DOHH2 (cell line): ENCODE measurements at regions not wholly inside any gene's neighbourhood (a gene's known extent, or its start where the extent isn't known, plus 50 kb on each side); places are given as distances from the start of the nearest gene placed in this dataset.

ENCODE experiments used
- H3F3A ChIP-seq: fragments of 200-600 bp; sonication (generic), shearing (Covaris generic); 2 replicates; pipeline ENCODE4 v1.6.0; 2016; ENCODE audit warnings: antibody characterized with exemption, mild to moderate bottlenecking; ENCODE audit not compliant: control insufficient read depth, insufficient read depth
- H3K27ac ChIP-seq: fragments of 200-600 bp; sonication (generic); 2 replicates; pipeline ENCODE4 v1.5.1; 2014; ENCODE audit warnings: low read depth, mild to moderate bottlenecking, low read length, moderate library complexity
- H3K27me3 ChIP-seq: fragments of 200-600 bp; sonication (generic); 2 replicates; pipeline ENCODE4 v1.6.1; 2014; ENCODE audit warnings: mild to moderate bottlenecking, low read length, mixed read lengths; ENCODE audit not compliant: control insufficient read depth
- H3K36me3 ChIP-seq: fragments of 200-600 bp; sonication (generic); 2 replicates; pipeline ENCODE4 v1.6.1; 2014; ENCODE audit warnings: mild to moderate bottlenecking, low read length, moderate library complexity, mixed read lengths; ENCODE audit not compliant: control insufficient read depth
- H3K4me1 ChIP-seq: fragments of 200-600 bp; sonication (generic); 2 replicates; pipeline ENCODE4 v1.6.1; 2014; ENCODE audit warnings: mild to moderate bottlenecking, low read length, mixed read lengths; ENCODE audit not compliant: control insufficient read depth
- H3K4me2 ChIP-seq: fragments of 200-600 bp; sonication (generic); 2 replicates; pipeline ENCODE4 v1.6.0; 2014; ENCODE audit warnings: mild to moderate bottlenecking, low read length, moderate library complexity
- H3K4me3 ChIP-seq: fragments of 200-600 bp; sonication (generic); 2 replicates; pipeline ENCODE4 v1.5.1; 2014; ENCODE audit warnings: mild to moderate bottlenecking, low read length, mixed read lengths
- H3K79me2 ChIP-seq: fragments of 200-600 bp; sonication (generic); 2 replicates; pipeline ENCODE4 v1.6.1; 2014; ENCODE audit warnings: mild to moderate bottlenecking, low read length, mixed read lengths; ENCODE audit not compliant: control insufficient read depth
- H3K9me2 ChIP-seq: fragments of 200-600 bp; sonication (generic); replicated peaks from 2 replicates; pipeline ENCODE4 v1.6.1; 2014; ENCODE audit warnings: mild to moderate bottlenecking, low read length, mixed read lengths; ENCODE audit not compliant: control insufficient read depth
- H3K9me3 ChIP-seq: fragments of 200-600 bp; sonication (generic); 2 replicates; pipeline ENCODE4 v1.6.1; 2014; ENCODE audit warnings: antibody characterized with exemption, low read length, mixed read lengths; ENCODE audit not compliant: control insufficient read depth, insufficient read depth
- H4K20me1 ChIP-seq: fragments of 200-600 bp; sonication (generic); 2 replicates; pipeline ENCODE4 v1.6.0; 2014; ENCODE audit warnings: low read depth, mild to moderate bottlenecking, antibody characterized with exemption, low read length, moderate library complexity; ENCODE audit not compliant: control insufficient read depth, insufficient read depth
- EZH2phosphoT487 ChIP-seq: fragments of 200-600 bp; sonication (generic); IDR thresholded peaks from 2 replicates; pipeline ENCODE4 v1.6.1; 2017; ENCODE audit warnings: borderline replicate concordance, mild to moderate bottlenecking, antibody characterized with exemption, low read length, moderate library complexity, mixed read lengths
- TF ChIP-seq, protein P1 (sequence below): fragments of 200-600 bp; sonication (generic); IDR thresholded peaks from one replicate; pipeline ENCODE4 v1.5.1; 2014; ENCODE audit warnings: antibody characterized with exemption, mild to moderate bottlenecking, low read depth, low read length; ENCODE audit not compliant: poor library complexity, severe bottlenecking

DNA sequence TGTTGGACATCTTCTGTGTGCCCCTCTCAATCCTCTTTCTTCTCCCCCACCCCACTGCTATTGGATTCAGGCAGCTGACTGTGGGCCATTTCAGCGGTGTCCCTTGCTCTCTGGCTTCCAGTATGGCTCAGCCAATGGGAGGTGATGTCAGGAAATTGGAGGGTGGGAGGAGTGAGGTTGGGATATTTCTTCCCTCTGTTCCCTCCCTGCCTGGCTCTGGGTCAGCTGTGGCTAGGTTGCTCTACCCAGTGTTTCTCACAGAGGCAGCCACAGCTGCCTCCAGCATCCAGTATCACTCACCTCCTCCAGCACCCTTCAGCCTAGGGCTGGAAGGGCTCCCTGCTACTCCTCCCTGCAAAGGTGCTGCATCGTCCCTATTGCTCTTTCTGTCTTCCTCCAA lies 423.5 kb downstream of the MIAT start:
- no peak for TF ChIP-seq EZH2phosphoT487
- no peaks in the 10 kb centered on the region for H3K79me2 ChIP-seq

DNA sequence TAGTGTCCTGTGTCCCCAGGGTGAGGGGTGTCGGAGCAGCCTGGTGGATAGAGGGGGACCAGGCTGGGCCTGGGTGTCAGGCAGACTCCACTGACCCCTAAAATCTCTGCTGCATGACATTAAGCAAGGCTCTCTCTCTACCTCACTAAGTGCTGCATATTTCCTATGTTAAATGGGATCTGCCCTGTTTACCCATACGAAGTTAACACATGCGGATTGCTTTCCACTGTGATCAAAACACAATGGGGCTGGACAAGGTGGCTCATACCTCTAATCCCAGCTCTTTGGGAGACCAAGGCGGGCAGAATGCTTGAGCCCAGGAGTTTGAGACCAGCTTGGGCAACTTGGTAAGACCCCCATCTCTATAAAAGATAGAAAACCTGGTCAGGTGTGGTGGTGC lies 426.2 kb downstream of the MIAT start:
- Histone ChIP-seq H3K4me2 (no peak overlapping the region), H3K9me3 (no peaks in the 10 kb centered on the region), H3K9me2 (no peaks in the 10 kb centered on the region), H3K4me1 (no peaks in the 10 kb centered on the region), H3K79me2 (no peaks in the 10 kb centered on the region), H3K27ac (no peak overlapping the region), H4K20me1 (no peaks in the 10 kb centered on the region), H3F3A (no peaks in the 10 kb centered on the region), H3K36me3 (no peaks in the 10 kb centered on the region), H3K27me3 (peaks cover 21% of the 10 kb centered on the region; the same call in 1 of the 2 replicates), H3K4me3 (no peak overlapping the region)
- no peak for TF ChIP-seq EZH2phosphoT487
- TF ChIP-seq, protein P1, sequence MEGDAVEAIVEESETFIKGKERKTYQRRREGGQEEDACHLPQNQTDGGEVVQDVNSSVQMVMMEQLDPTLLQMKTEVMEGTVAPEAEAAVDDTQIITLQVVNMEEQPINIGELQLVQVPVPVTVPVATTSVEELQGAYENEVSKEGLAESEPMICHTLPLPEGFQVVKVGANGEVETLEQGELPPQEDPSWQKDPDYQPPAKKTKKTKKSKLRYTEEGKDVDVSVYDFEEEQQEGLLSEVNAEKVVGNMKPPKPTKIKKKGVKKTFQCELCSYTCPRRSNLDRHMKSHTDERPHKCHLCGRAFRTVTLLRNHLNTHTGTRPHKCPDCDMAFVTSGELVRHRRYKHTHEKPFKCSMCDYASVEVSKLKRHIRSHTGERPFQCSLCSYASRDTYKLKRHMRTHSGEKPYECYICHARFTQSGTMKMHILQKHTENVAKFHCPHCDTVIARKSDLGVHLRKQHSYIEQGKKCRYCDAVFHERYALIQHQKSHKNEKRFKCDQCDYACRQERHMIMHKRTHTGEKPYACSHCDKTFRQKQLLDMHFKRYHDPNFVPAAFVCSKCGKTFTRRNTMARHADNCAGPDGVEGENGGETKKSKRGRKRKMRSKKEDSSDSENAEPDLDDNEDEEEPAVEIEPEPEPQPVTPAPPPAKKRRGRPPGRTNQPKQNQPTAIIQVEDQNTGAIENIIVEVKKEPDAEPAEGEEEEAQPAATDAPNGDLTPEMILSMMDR: no peak

More for the DNA sequence above, 423.5 kb downstream of the MIAT start:
- no peaks in the 10 kb centered on the region for H3F3A ChIP-seq
- peaks cover 28% of the 10 kb centered on the region; the same call in 1 of the 2 replicates for H3K27me3 ChIP-seq
- H3K4me1 ChIP-seq: peaks cover 6% of the 10 kb centered on the region
- no peaks in the 10 kb centered on the region for H3K36me3 ChIP-seq
- H3K4me2 ChIP-seq: no peak overlapping the region
- no peaks in the 10 kb centered on the region for H3K9me3 ChIP-seq
- no peak overlapping the region for H3K27ac ChIP-seq
- no peaks in the 10 kb centered on the region for H4K20me1 ChIP-seq
- no peak overlapping the region for H3K4me3 ChIP-seq
- no peaks in the 10 kb centered on the region for H3K9me2 ChIP-seq

DNA sequence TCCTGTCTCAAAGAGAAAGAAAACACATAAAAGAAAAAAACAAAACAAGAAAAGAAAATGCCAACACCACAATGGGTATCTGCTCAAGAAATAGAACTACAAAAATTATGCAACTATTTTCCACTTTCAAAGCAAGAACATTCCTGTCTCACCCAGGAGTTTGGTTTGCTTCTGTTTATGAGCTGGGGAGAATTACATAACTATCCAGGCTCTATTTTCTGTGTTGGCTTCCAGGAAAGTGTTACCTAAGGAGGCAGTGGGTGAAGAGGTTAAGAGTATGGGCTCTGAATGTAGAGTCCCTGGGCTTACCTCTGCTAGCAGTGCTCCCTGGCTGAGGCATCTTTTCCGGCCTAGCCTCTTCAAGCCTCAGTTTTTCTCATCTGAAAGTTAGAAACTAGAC lies 426.7 kb downstream of the MIAT start:
- TF ChIP-seq, protein P1: no peak
- TF ChIP-seq EZH2phosphoT487: no peak
- no peaks in the 10 kb centered on the region for H3K9me3 ChIP-seq
- no peaks in the 10 kb centered on the region for H3K79me2 ChIP-seq
- no peaks in the 10 kb centered on the region for H4K20me1 ChIP-seq
- no peak overlapping the region for H3K27ac ChIP-seq
- H3K27me3 ChIP-seq: peaks cover 16% of the 10 kb centered on the region; the same call in 1 of the 2 replicates
- no peaks in the 10 kb centered on the region for H3K36me3 ChIP-seq
- H3K9me2 ChIP-seq: no peaks in the 10 kb centered on the region
- H3K4me2 ChIP-seq: no peak overlapping the region
- no peak overlapping the region for H3K4me3 ChIP-seq
- H3K4me1 ChIP-seq: no peaks in the 10 kb centered on the region
- H3F3A ChIP-seq: no peaks in the 10 kb centered on the region

DNA sequence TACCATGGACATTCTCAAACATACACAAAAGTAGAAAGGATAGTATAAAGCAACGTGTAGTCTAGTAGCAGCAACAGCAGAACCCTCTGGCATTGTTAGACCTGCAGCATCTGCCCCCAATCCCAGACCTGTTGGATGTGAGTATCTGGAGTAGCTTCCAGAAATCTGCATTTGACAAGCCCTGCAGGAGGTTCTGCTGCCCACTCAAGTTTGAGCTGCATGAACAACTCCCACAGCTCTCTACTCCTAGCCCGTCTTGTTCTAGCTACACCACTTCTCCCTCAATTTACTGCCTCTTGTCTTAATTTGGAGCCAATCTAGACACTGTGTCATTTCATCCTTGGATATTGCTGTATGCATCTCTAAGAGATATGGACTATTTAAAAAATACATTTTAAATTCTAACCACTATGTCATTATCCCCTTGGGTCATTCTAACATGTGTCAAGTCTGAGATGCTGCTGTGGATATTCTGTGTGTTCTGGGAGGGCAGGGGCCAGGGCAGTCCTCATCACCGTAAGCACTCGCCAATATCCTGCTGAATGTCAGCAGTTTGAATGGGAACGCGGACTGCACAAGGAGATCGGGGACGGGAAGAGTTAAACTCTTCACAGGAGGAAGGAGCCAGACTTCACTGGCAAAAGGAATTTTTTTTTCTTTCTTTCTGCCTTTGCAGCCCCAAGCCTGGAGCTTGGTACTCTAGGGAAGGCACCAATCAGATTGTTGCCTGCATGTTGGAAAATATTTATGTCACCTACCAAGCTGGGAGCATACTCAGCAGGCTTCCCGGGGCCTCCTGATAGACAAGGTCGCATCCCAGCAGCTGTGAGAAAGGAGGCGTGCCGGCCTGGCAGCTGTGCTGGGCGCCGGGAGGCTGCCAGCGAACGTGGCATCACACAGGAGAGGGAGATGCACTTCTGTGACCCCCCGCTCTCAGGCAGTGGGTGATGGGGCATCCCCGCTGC lies 429.0 kb downstream of the MIAT start:
- Histone ChIP-seq H3K27me3 (peaks cover 15% of the 10 kb centered on the region; the same call in 1 of the 2 replicates), H3K9me3 (no peaks in the 10 kb centered on the region), H3K9me2 (no peaks in the 10 kb centered on the region), H3K4me1 (no peaks in the 10 kb centered on the region), H3K27ac (no peak overlapping the region), H4K20me1 (no peaks in the 10 kb centered on the region), H3K4me3 (no peak overlapping the region), H3K79me2 (no peaks in the 10 kb centered on the region), H3K36me3 (no peaks in the 10 kb centered on the region), H3F3A (no peaks in the 10 kb centered on the region), H3K4me2 (no peak overlapping the region)
- TF ChIP-seq EZH2phosphoT487: no peak
- TF ChIP-seq, protein P1: no peak
